GM23248 (cell line): ENCODE measurements at regions not wholly inside any gene's neighbourhood (a gene's known extent, or its start where the extent isn't known, plus 50 kb on each side); places are given as distances from the start of the nearest gene placed in this dataset.

Experiments used
- DNase-seq: peaks from one replicate; pipeline ENCODE4 v3.0.0-alpha.2; 2015
- H2AFZ ChIP-seq: fragments of 200-600 bp; sonication (generic); 2 replicates; pipeline ENCODE4 v1.6.1; 2016; ENCODE audit warnings: antibody characterized with exemption
- H3F3A ChIP-seq: fragments of 200-600 bp; sonication (generic); 2 replicates; pipeline ENCODE4 v1.6.1; 2016; ENCODE audit warnings: mild to moderate bottlenecking, antibody characterized with exemption, mixed run types; ENCODE audit not compliant: insufficient read depth
- H3K27ac ChIP-seq: fragments of 200-600 bp; sonication (generic); 2 replicates; pipeline ENCODE4 v1.5.1; 2016; ENCODE audit warnings: mild to moderate bottlenecking
- H3K27me3 ChIP-seq: fragments of 200-600 bp; sonication (generic); replicated peaks from 2 replicates; pipeline ENCODE4 v1.6.1; 2016; ENCODE audit warnings: mild to moderate bottlenecking; ENCODE audit not compliant: insufficient read depth
- H3K36me3 ChIP-seq: fragments of 200-600 bp; sonication (generic); 2 replicates; pipeline ENCODE4 v1.6.1; 2016; ENCODE audit warnings: low read depth, mild to moderate bottlenecking
- H3K4me1 ChIP-seq: fragments of 200-600 bp; sonication (generic); 2 replicates; pipeline ENCODE4 v1.6.1; 2016; ENCODE audit warnings: mild to moderate bottlenecking; ENCODE audit not compliant: insufficient read depth
- H3K4me2 ChIP-seq: fragments of 200-600 bp; sonication (generic); one replicate; pipeline ENCODE4 v1.6.1; 2016; ENCODE audit warnings: mild to moderate bottlenecking; ENCODE audit not compliant: unreplicated experiment
- H3K4me3 ChIP-seq: fragments of 200-600 bp; sonication (generic); 2 replicates; pipeline ENCODE4 v1.5.1; 2016; ENCODE audit warnings: mild to moderate bottlenecking
- H3K79me2 ChIP-seq: fragments of 200-600 bp; sonication (generic); 2 replicates; pipeline ENCODE4 v1.6.1; 2016; ENCODE audit warnings: mild to moderate bottlenecking; ENCODE audit not compliant: insufficient read depth
- H3K9ac ChIP-seq: fragments of 200-600 bp; sonication (generic); 2 replicates; pipeline ENCODE4 v1.6.1; 2016; ENCODE audit warnings: mild to moderate bottlenecking
- H3K9me2 ChIP-seq: fragments of 200-600 bp; sonication (generic); 2 replicates; pipeline ENCODE4 v1.6.1; 2016; ENCODE audit warnings: mixed run types, mild to moderate bottlenecking, moderate library complexity; ENCODE audit not compliant: insufficient read depth
- H3K9me3 ChIP-seq: fragments of 200-600 bp; sonication (generic); one replicate; pipeline ENCODE4 v1.6.1; 2017; ENCODE audit warnings: low read depth
- H4K20me1 ChIP-seq: fragments of 200-600 bp; sonication (generic); 2 replicates; pipeline ENCODE4 v1.6.0; 2016; ENCODE audit not compliant: insufficient read depth
- EZH2 ChIP-seq: fragments of 200-600 bp; sonication (generic); IDR thresholded peaks from 2 replicates; pipeline ENCODE4 v1.6.1; 2018; ENCODE audit warnings: antibody characterized with exemption, mild to moderate bottlenecking; ENCODE audit not compliant: insufficient read depth, poor library complexity, severe bottlenecking
- EZH2phosphoT487 ChIP-seq: fragments of 200-600 bp; sonication (generic); IDR thresholded peaks from 2 replicates; pipeline ENCODE4 v1.6.1; 2018; ENCODE audit warnings: antibody characterized with exemption, moderate library complexity, mild to moderate bottlenecking, low read depth; ENCODE audit not compliant: insufficient read depth
- WGBS, 2 experiments: methylation state at CpG; one replicate each; pipeline ENCODE4 v1.1.6; 2015 to 2017; ENCODE audit warnings: low lambda C conversion rate in 2 of 2, low coverage in 1 of 2; ENCODE audit errors: missing lambda C conversion rate in 2 of 2; 5-methylcytosine and 5-hydroxymethylcytosine counted together
- in situ Hi-C: fragments of 300-500 bp; cut with MboI; formaldehyde crosslinking; loops from 2 replicates; pipeline ENCODE4 v1.15.0; 2020

- TF ChIP-seq EZH2phosphoT487 (no peak), EZH2 (no peak)
- Histone ChIP-seq H3K4me3 (no peak overlapping the region), H3K9me3 (no peaks in the 10 kb centered on the region), H3K4me2 (no peak overlapping the region), H3K9ac (no peak overlapping the region), H3K4me1 (no peaks in the 10 kb centered on the region), H3K79me2 (no peaks in the 10 kb centered on the region), H3K27me3 (no peaks in the 10 kb centered on the region), H3F3A (no peaks in the 10 kb centered on the region), H3K36me3 (no peaks in the 10 kb centered on the region), H4K20me1 (no peaks in the 10 kb centered on the region), H2AFZ (no peak overlapping the region), H3K9me2 (no peaks in the 10 kb centered on the region), H3K27ac (no peak overlapping the region)
- no peak for DNase-seq
- WGBS, 2 experiments, result 44 to 56% methylated on average over 8 of the region's 8 CpGs
- in situ Hi-C loops, result no loop called here
These were observed 399.7 kb upstream of the MKI67 start for GRCh38 chr10:128525936-128526335.

GRCh38 chr10:128526791-128527375, 400.7 kb upstream of the MKI67 start:
- in situ Hi-C loops, result no loop called here

GRCh38 chr10:128527711-128528110, 401.5 kb upstream of the MKI67 start:
- H3K79me2 ChIP-seq, result no peaks in the 10 kb centered on the region
- H3K27me3 ChIP-seq, result no peaks in the 10 kb centered on the region
- no peak overlapping the region for H2AFZ ChIP-seq
- H3K9me3 ChIP-seq, result no peaks in the 10 kb centered on the region
- DNase-seq, result no peak
- no peaks in the 10 kb centered on the region for H3K9me2 ChIP-seq
- no peaks in the 10 kb centered on the region for H3K36me3 ChIP-seq
- no peak overlapping the region for H3K27ac ChIP-seq
- H3K4me3 ChIP-seq, result no peak overlapping the region
- no peaks in the 10 kb centered on the region for H3K4me1 ChIP-seq
- H3K4me2 ChIP-seq, result no peak overlapping the region
- no peak overlapping the region for H3K9ac ChIP-seq
- in situ Hi-C loops, result no loop called here
- 32 to 34% methylated on average over 8 of the region's 8 CpGs for WGBS, 2 experiments
- H4K20me1 ChIP-seq, result no peaks in the 10 kb centered on the region
- TF ChIP-seq EZH2, result no peak
- no peak for TF ChIP-seq EZH2phosphoT487
- H3F3A ChIP-seq, result no peaks in the 10 kb centered on the region

More at GRCh38 chr10:128526791-128527375, 400.7 kb upstream of the MKI67 start:
- WGBS, 2 experiments, result 44 to 48% methylated on average over 17 of the region's 17 CpGs
- DNase-seq, result no peak
- TF ChIP-seq EZH2phosphoT487 (no peak), EZH2 (no peak)
- H3K36me3 ChIP-seq, result no peaks in the 10 kb centered on the region
- H4K20me1 ChIP-seq, result no peaks in the 10 kb centered on the region
- H3K9me3 ChIP-seq, result no peaks in the 10 kb centered on the region
- H3K4me1 ChIP-seq, result no peaks in the 10 kb centered on the region
- H3F3A ChIP-seq, result no peaks in the 10 kb centered on the region
- no peak overlapping the region for H2AFZ ChIP-seq
- H3K9ac ChIP-seq, result no peak overlapping the region
- H3K79me2 ChIP-seq, result no peaks in the 10 kb centered on the region
- no peaks in the 10 kb centered on the region for H3K9me2 ChIP-seq
- no peak overlapping the region for H3K4me2 ChIP-seq
- H3K27me3 ChIP-seq, result no peaks in the 10 kb centered on the region
- no peak overlapping the region for H3K27ac ChIP-seq
- H3K4me3 ChIP-seq, result no peak overlapping the region

- Histone ChIP-seq H3K79me2 (no peaks in the 10 kb centered on the region), H3K27ac (no peak overlapping the region), H3K9me2 (no peaks in the 10 kb centered on the region), H3K4me2 (no peak overlapping the region), H4K20me1 (no peaks in the 10 kb centered on the region), H3K4me1 (no peaks in the 10 kb centered on the region), H3K27me3 (no peaks in the 10 kb centered on the region), H3K9ac (no peak overlapping the region), H3K9me3 (no peaks in the 10 kb centered on the region), H3K36me3 (no peaks in the 10 kb centered on the region), H3K4me3 (no peak overlapping the region), H3F3A (no peaks in the 10 kb centered on the region), H2AFZ (no peak overlapping the region)
- TF ChIP-seq EZH2 (no peak), EZH2phosphoT487 (no peak)
- in situ Hi-C loops, result no loop called here
- WGBS, 2 experiments, result 84 to 88% methylated on average over 2 of the region's 2 CpGs
- no peak for DNase-seq
These were observed 401.9 kb upstream of the MKI67 start for GRCh38 chr10:128528167-128528566.

- no peak overlapping the region for H3K9ac ChIP-seq
- in situ Hi-C loops, result no loop called here
- H3K9me3 ChIP-seq, result no peaks in the 10 kb centered on the region
- no peak overlapping the region for H3K4me3 ChIP-seq
- H3K9me2 ChIP-seq, result no peaks in the 10 kb centered on the region
- no peaks in the 10 kb centered on the region for H4K20me1 ChIP-seq
- H3K27me3 ChIP-seq, result no peaks in the 10 kb centered on the region
- no peak overlapping the region for H3K4me2 ChIP-seq
- no peaks in the 10 kb centered on the region for H3K4me1 ChIP-seq
- H3F3A ChIP-seq, result no peaks in the 10 kb centered on the region
- WGBS, 2 experiments, result 29 to 35% methylated on average over 11 of the region's 11 CpGs
- no peak overlapping the region for H2AFZ ChIP-seq
- DNase-seq, result no peak
- H3K79me2 ChIP-seq, result no peaks in the 10 kb centered on the region
- H3K36me3 ChIP-seq, result no peaks in the 10 kb centered on the region
- TF ChIP-seq EZH2, result no peak
- H3K27ac ChIP-seq, result no peak overlapping the region
These were observed 402.6 kb upstream of the MKI67 start for GRCh38 chr10:128528781-128529180.
